ENCODE measurements at regions not wholly inside any gene's neighbourhood (a gene's known extent, or its start where the extent isn't known, plus 50 kb on each side); places are given as distances from the start of the nearest gene placed in this dataset.

- TF ChIP-seq CTCF (tag by site-specific recombination; IDR thresholded peaks at IDR 0.05) (no peak), ZBTB10 (tag by site-specific recombination; IDR thresholded peaks at IDR 0.05) (no peak), ZNF175 (tag by site-specific recombination; IDR thresholded peaks at IDR 0.05) (no peak), ZNF555 (tag by site-specific recombination; conservative IDR thresholded peaks at IDR 0.05) (no peak), ZBTB6 (tag by site-specific recombination; IDR thresholded peaks at IDR 0.05) (no peak), MEIS1 (CRISPR knock-in tag; IDR thresholded peaks at IDR 0.05; ENCODE audit: borderline replicate concordance) (no peak), ZNF558 (tag by site-specific recombination; IDR thresholded peaks at IDR 0.05) (no peak)
Measured at GRCh38 chr7:94298943-94299342, 95.8 kb upstream of the COL1A2 start.
